ENCODE measurements at regions not wholly inside any gene's neighbourhood (a gene's known extent, or its start where the extent isn't known, plus 50 kb on each side); places are given as distances from the start of the nearest gene placed in this dataset.

GRCh38 chr10:2471811-2472210 lies 595.5 kb upstream of the PFKP start:
- Histone ChIP-seq H3K4me3 (ENCODE audit: low read depth in 1 of 2, low read length in 2 of 2) (no peak overlapping the region), H3K27me3 (ENCODE audit: insufficient read depth, low read length, poor library complexity) (no peaks in the 10 kb centered on the region), H3K36me3 (ENCODE audit: insufficient read depth, low read length) (no peaks in the 10 kb centered on the region), H3K9me3 (ENCODE audit: insufficient read depth, low read length, severe bottlenecking) (no peaks in the 10 kb centered on the region), H3K4me2 (ENCODE audit: insufficient read depth, low read length) (no peak overlapping the region), H3K4me1 (ENCODE audit: insufficient read depth, low read length) (no peaks in the 10 kb centered on the region), H3K27ac (ENCODE audit: low read length) (no peak overlapping the region), H4K20me1 (ENCODE audit: insufficient read depth, low read length) (no peaks in the 10 kb centered on the region), H3K79me2 (ENCODE audit: insufficient read depth, low read length) (no peaks in the 10 kb centered on the region), H2AFZ (ENCODE audit: low read depth, low read length) (no peak overlapping the region), H3K9ac (ENCODE audit: low read depth, low read length) (no peak overlapping the region)
- DNase-seq (no peak), ATAC-seq (ENCODE audit: insufficient read depth, low read depth) (no peak)
- TF ChIP-seq EZH2 (IDR thresholded peaks at IDR 0.05; ENCODE audit: borderline replicate concordance, low read depth, low read length, severe bottlenecking): no peak
- TF ChIP-seq CTCF (IDR thresholded peaks at IDR 0.05; ENCODE audit: borderline replicate concordance, extremely low read depth, low read length, poor library complexity, severe bottlenecking): no peak

- DNase-seq (no peak), ATAC-seq (ENCODE audit: insufficient read depth, low read depth) (no peak)
- Histone ChIP-seq H4K20me1 (ENCODE audit: insufficient read depth, low read length) (no peaks in the 10 kb centered on the region), H3K79me2 (ENCODE audit: insufficient read depth, low read length) (no peaks in the 10 kb centered on the region), H3K36me3 (ENCODE audit: insufficient read depth, low read length) (no peaks in the 10 kb centered on the region), H3K27me3 (ENCODE audit: insufficient read depth, low read length, poor library complexity) (no peaks in the 10 kb centered on the region), H3K4me3 (ENCODE audit: low read depth in 1 of 2, low read length in 2 of 2) (no peak overlapping the region), H3K4me1 (ENCODE audit: insufficient read depth, low read length) (no peaks in the 10 kb centered on the region), H3K4me2 (ENCODE audit: insufficient read depth, low read length) (no peak overlapping the region), H3K27ac (ENCODE audit: low read length) (no peak overlapping the region), H3K9me3 (ENCODE audit: insufficient read depth, low read length, severe bottlenecking) (no peaks in the 10 kb centered on the region), H3K9ac (ENCODE audit: low read depth, low read length) (no peak overlapping the region), H2AFZ (ENCODE audit: low read depth, low read length) (no peak overlapping the region)
- TF ChIP-seq CTCF (IDR thresholded peaks at IDR 0.05; ENCODE audit: borderline replicate concordance, extremely low read depth, low read length, poor library complexity, severe bottlenecking) (no peak), EZH2 (IDR thresholded peaks at IDR 0.05; ENCODE audit: borderline replicate concordance, low read depth, low read length, severe bottlenecking) (no peak)
Measured at GRCh38 chr10:2469802-2470201, 597.5 kb upstream of the PFKP start.

GRCh38 chr10:2464483-2464882 lies 602.9 kb upstream of the PFKP start:
- Histone ChIP-seq H3K4me1 (ENCODE audit: insufficient read depth, low read length) (no peaks in the 10 kb centered on the region), H3K4me3 (ENCODE audit: low read depth in 1 of 2, low read length in 2 of 2) (no peak overlapping the region), H3K9ac (ENCODE audit: low read depth, low read length) (no peak overlapping the region), H3K79me2 (ENCODE audit: insufficient read depth, low read length) (no peaks in the 10 kb centered on the region), H3K27me3 (ENCODE audit: insufficient read depth, low read length, poor library complexity) (no peaks in the 10 kb centered on the region), H4K20me1 (ENCODE audit: insufficient read depth, low read length) (no peaks in the 10 kb centered on the region), H3K36me3 (ENCODE audit: insufficient read depth, low read length) (no peaks in the 10 kb centered on the region), H3K4me2 (ENCODE audit: insufficient read depth, low read length) (no peak overlapping the region), H3K27ac (ENCODE audit: low read length) (no peak overlapping the region), H3K9me3 (ENCODE audit: insufficient read depth, low read length, severe bottlenecking) (peaks cover 8% of the 10 kb centered on the region), H2AFZ (ENCODE audit: low read depth, low read length) (no peak overlapping the region)
- TF ChIP-seq CTCF (IDR thresholded peaks at IDR 0.05; ENCODE audit: borderline replicate concordance, extremely low read depth, low read length, poor library complexity, severe bottlenecking) (no peak), EZH2 (IDR thresholded peaks at IDR 0.05; ENCODE audit: borderline replicate concordance, low read depth, low read length, severe bottlenecking) (no peak)
- no peak for DNase-seq
- ATAC-seq (ENCODE audit: insufficient read depth, low read depth): no peak

GRCh38 chr10:2463316-2463715 lies 604.0 kb upstream of the PFKP start:
- ATAC-seq (ENCODE audit: insufficient read depth, low read depth) (no peak), DNase-seq (no peak)
- Histone ChIP-seq H3K9me3 (ENCODE audit: insufficient read depth, low read length, severe bottlenecking) (peaks cover 8% of the 10 kb centered on the region), H3K79me2 (ENCODE audit: insufficient read depth, low read length) (no peaks in the 10 kb centered on the region), H3K4me1 (ENCODE audit: insufficient read depth, low read length) (no peaks in the 10 kb centered on the region), H3K36me3 (ENCODE audit: insufficient read depth, low read length) (no peaks in the 10 kb centered on the region), H3K27ac (ENCODE audit: low read length) (no peak overlapping the region), H4K20me1 (ENCODE audit: insufficient read depth, low read length) (no peaks in the 10 kb centered on the region), H2AFZ (ENCODE audit: low read depth, low read length) (no peak overlapping the region), H3K9ac (ENCODE audit: low read depth, low read length) (no peak overlapping the region), H3K27me3 (ENCODE audit: insufficient read depth, low read length, poor library complexity) (no peaks in the 10 kb centered on the region), H3K4me2 (ENCODE audit: insufficient read depth, low read length) (no peak overlapping the region), H3K4me3 (ENCODE audit: low read depth in 1 of 2, low read length in 2 of 2) (no peak overlapping the region)
- no peak for TF ChIP-seq CTCF (IDR thresholded peaks at IDR 0.05; ENCODE audit: borderline replicate concordance, extremely low read depth, low read length, poor library complexity, severe bottlenecking)
- TF ChIP-seq EZH2 (IDR thresholded peaks at IDR 0.05; ENCODE audit: borderline replicate concordance, low read depth, low read length, severe bottlenecking): no peak

Measured in DND-41 (cell line).